ENCODE measurements at regions not wholly inside any gene's neighbourhood (a gene's known extent, or its start where the extent isn't known, plus 50 kb on each side); places are given as distances from the start of the nearest gene placed in this dataset.

DNA sequence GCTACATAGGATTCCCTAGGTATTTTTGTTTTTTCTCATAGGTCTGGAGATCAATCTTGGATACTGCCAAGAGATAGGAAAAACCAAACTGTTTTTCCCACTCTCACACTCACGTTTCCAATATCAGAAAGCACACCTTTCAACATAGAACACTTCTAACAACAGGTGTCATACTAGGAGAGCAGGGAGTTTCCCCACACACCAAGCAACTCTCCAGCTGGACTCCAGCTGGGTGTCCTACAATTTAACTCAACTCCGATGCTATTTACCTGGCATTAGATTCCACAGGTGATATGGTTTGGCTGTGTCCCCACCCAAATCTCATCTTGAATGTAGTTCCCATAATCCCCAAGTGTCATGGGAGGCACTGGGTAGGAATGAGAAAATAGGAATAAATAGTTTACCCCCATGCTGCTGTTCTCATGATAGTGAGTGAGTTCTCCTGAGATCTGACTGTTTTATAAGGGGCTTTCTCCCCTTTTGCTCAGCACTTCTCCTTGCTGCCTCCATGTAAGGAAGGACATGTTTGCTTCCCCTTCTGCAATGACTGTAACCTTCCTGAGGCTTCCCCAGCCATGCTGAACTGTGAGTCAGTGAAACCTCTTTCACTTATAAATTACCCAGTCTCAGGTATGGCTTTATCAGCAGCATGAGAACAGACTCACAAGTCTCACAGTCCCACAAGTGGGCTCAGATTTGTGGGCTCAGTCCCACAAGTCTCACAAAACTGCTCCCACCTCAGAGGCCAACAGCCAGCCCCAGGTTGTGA, 354.5 kb upstream of the THBS1 start:
- no peak for DNase-seq

GRCh38 chr15:39227001-39227400, 353.9 kb upstream of the THBS1 start:
- no peak for DNase-seq

DNA sequence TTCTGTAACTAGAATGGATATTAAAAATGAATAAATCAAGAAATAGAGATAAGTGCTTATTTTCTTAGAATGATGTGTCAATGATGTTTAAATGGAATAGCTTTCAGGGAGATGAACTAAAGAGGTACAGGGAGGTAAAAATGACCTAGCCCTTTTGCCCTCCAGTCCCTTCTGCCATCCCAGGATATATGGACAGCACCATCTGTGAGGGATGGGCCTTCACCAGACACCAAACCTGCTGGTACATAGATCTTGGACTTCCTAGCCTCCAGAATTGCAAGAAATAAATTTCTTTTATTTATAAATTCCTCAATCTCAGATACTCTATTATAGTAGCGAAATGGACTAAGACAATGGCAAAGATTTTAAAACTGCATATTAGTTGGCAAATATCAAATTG, 352.0 kb upstream of the THBS1 start:
- no peak for DNase-seq

DNA sequence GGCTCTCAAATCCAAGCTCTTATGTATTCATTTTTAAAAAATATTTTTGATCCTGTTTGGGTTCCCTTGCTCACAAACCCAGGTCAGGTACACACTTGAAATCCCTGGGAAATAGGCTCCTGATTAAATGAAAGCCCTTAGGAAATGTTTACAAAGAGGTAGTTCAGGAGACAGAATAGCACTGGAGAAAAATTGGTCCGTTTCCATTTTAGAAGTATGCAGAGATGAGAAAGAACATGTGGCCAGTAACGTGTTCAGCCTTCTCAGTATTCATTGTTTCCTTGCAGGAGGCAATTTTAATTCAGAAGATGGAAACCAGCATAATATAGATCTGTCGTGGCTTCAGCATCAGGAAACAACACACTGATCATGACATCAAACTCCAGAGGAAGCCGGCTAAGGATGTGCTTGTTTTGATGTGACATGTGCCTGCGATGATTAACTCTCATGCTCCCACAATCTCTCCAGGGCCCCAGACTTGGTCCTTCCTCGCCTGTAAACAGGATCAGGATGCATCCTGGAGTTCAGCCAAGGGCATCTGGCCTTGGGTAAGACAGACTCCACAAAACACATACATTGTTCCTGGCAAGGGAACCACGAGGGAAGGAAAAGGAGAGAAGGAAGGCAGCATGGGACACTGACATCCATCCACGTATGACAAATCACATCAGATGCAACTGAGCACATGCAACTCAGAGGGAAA, 350.5 kb upstream of the THBS1 start:
- no peak for DNase-seq

GRCh38 chr15:39230908-39231285, 350.0 kb upstream of the THBS1 start:
- no peak for DNase-seq

DNA sequence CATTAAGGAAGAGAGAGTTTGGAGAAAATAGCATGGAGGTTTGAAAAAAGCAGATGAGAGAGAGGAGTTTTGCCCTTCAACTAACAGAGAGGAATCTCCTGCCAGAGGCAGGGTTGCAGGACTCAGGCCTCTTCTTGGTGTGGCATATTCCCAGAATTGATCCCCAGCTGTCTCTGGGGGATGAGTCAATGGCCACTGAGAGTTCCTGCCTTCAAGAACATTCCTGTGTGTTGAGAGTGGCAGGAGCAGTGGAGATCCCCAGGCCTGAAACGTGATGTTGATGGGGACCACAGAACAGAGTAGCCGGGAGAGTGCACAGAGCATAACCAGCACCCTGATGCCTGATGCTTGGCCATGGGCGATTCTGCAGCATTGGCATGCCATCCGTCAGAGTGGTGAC, 348.4 kb upstream of the THBS1 start:
- no peak for DNase-seq

GRCh38 chr15:39235084-39235795, 345.6 kb upstream of the THBS1 start:
- peak in 1 of 5 donors; percentile 11 for DNase-seq

GRCh38 chr15:39236375-39236774, 344.5 kb upstream of the THBS1 start:
- no peak for DNase-seq

GRCh38 chr15:39238443-39238842, 342.4 kb upstream of the THBS1 start:
- no peak for DNase-seq

DNA sequence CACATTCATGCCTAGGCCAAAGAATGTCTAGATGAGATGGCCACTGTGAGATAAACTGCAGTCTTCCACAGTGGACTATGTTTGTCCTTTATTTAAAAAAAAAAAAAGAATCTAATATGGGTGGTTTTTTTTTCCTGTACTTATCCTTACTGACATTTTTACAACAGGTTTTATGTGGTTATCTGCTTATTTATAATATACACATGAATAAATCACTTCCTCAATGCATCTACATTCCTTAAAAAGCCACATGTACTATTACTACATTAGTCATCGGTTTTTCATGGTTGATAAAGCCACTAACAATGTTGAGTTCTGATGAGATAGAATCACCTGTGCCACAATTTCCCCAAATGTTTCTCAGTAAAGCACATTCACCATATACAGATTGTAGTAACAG, 341.3 kb upstream of the THBS1 start:
- no peak for DNase-seq

DNA sequence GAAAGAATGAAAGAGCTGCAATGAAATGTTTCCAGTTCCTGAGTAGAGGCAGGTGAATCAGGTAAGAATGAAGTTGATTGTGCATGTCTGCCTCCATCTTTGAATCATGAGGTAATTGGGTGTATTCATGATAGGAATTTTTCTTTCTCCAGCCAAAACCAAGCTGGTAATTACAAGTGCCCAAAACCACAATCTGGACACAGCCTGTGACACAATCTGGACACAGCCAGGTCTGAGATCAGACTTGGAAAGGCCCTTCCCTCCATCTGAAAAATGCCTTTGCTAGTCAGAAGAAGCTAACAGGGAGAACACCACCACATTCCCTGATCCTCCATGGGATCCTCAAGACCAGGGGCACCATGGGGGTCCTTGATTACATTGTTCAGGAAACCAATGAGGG, 338.5 kb upstream of the THBS1 start:
- no peak for DNase-seq

GRCh38 chr15:39243396-39243795, 337.5 kb upstream of the THBS1 start:
- no peak for DNase-seq

GRCh38 chr15:39244776-39245175, 336.1 kb upstream of the THBS1 start:
- no peak for DNase-seq

- DNase-seq, result no peak
These were observed 334.4 kb upstream of the THBS1 start for GRCh38 chr15:39246523-39246922.

DNA sequence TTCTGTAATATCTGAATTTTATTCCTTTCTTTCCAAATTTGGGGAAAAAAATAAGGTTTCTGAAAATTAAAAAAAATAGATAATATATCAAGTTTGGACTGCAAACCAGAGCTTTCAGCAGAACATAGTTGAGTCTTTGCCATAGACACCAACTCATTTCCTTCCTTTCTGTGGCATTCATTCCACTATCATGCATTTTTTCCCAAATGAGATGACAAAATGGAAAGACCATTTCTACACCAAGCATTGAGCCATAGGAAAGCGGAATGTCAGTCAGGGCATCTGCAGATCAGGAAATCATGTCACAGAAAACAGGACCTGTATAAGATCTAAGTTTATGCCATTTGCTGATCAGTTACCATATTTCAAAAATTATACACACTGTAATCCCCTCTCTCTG, 333.3 kb upstream of the THBS1 start:
- DNase-seq, result no peak

DNA sequence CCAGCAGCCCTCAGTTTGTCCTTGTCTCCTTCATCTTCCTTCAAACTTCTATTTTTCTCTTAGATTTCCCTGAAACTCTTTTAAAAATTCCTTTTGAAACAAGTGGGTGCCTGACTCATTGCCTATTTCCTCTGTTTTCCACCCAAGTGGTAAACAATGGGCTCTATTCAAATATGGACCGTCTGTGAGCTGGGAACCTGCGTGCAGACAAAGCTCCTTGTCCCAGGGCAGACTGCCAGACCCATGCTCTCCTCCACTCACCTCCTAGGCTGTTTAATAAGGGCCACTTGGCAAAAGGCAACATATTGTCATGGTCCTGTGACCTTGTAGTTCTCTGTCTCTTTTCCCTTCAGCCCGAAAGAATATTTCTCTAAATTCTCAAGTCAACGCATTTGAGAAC, 332.7 kb upstream of the THBS1 start:
- no peak for DNase-seq

DNA sequence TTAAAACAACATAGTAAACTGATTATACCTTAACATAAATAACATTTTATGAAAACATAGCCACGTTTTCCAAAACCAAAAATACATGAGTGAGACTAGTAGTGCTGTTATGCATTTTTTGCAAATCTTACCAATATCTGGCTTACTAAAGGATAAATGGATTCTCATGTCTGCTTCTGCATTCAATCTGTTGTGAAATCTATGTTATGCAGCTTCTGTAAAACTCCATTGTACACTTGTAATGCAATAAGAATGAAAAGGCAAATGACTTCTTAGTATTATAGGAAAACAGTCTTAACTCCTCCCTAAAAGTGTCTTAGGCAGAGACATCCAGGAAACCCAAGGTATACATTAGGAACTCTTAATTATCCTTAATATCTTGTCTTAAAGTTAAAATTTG, 330.9 kb upstream of the THBS1 start:
- DNase-seq, result no peak

DNA sequence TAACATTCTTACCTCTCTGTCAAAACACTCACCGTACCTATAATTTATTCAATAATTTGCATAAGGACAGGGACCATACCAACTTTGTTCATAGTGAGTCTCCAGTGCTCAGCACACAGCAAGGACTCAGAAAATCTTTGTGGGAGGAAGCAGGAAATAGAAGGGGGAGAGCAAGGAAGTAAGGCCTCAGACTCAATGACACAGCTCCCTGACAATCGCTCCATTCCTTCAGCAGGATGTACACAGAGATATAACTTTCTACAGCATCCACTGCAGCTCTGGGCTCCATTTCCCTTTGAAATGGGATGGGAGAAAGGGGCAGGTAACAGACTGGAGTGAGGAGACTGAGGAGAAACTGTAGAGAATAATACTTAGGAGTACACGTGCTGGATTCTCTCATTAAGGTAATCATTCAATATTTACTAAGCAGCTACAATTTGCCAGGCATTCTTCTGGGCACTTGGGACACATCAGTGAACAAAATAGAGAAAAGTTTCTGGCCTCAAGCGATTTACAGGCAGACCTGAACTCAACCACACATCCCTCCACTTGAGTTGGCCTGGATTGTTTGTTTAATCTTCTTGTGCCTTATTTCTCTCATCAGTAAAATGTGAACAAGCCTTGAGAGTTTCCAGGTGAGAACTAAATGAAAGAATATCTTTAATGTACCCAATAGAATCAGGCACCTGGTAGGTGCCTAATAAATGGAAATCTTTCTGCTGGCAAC, 330.3 kb upstream of the THBS1 start:
- DNase-seq, result no peak

DNA sequence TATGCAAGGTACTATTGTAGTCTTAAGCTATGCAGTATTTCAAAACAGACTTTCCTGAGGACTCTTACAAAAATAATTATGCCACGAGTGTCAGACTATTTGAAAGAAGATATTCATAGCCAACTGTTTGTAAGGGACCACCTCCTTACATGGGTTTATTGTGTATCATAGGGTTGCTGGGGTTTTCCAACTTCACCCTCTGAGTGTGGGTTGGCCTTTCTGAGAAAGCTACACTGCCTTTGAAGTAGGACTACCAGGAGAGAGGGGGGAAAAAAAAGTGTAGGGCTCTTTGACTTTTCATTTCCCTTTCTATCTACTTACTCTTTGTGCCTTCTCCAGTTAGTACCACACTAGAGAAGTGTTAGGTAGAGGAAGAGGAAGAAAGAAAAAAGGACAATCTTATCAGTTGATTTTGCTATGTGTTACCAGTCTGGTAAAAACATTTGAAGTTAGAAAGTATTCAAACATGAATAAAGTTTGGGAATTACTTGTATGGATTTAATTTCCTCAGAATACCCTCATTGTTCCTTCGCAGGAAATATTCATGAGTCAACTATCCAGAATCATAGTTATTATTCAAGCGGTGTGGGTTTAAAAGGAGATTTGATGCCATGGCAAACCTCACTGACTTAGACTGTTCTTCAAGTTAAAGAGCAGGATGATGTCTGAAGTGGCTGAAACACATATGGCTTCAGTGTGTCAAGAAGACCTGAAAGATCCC, 329.3 kb upstream of the THBS1 start:
- no peak for DNase-seq

DNA sequence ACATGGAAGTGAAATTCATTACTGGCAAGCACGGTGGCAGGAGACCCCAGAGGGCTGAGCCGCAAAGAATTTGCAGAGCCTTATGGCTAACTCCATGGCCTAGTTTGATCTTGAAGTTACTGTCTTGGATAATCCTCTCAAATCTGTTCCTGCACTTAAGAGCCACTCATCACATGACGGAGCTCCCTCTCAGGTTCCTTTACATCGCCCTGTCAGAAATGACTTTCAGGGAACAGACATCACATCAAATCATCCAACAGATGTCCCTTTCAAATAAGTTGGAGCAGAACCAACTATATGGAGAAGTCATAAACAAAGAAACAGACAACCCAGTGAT, 328.8 kb upstream of the THBS1 start:
- DNase-seq, result no peak

GRCh38 chr15:39253552-39253951, 327.3 kb upstream of the THBS1 start:
- DNase-seq, result no peak

DNA sequence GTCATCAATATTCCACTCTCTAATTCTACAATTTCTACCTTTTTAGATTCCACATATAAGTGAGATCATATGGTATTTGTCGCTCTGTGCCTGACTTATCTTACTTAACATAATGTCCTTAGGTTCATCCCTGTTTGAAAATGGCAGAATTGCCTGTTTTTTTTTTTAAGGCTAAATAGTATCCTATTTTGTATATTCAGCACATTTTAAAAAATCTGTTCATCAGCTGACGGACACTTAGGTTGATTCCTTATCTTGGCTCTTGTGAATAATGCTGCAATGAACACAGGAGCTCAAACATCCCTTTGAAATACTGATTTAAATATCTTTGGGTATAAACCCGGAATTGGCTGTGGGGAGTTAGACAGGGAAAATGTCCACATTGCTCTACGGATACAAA, 326.7 kb upstream of the THBS1 start:
- no peak for DNase-seq

DNA sequence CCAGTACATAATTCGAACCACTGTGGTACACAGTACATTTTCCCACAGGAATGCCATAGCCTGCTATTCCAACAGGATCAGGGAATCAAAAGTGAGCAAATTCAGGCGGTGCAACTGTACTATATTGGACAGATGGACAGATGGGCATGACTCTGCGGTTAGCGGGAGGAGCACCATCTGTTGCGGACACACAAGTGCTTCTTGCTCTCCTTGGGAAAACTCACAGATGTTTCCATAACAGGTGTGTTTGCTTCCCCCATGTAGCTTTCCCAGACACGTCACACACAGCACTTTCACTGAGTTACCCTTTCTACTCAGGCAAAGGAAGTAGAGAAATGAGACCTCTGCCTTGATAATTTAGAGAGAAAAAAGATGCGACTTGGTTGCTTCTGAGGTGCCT, 325.1 kb upstream of the THBS1 start:
- no peak for DNase-seq

Data from T-helper 1 cell (primary cell).